ES-I3 (cell line): ENCODE measurements at regions not wholly inside any gene's neighbourhood (a gene's known extent, or its start where the extent isn't known, plus 50 kb on each side); places are given as distances from the start of the nearest gene placed in this dataset.

Experiments
- H3K36me3 ChIP-seq: 2 replicates; pipeline ENCODE4 v1.6.1; 2013; ENCODE audit warnings: mild to moderate bottlenecking, low read length, control low read depth, moderate library complexity; ENCODE audit not compliant: insufficient read depth
- H3K4me1 ChIP-seq: 2 replicates; pipeline ENCODE4 v1.6.1; 2013; ENCODE audit warnings: mild to moderate bottlenecking, control low read depth, low read length; ENCODE audit not compliant: insufficient read depth
- H3K9ac ChIP-seq: 2 replicates; pipeline ENCODE4 v1.6.1; 2013; ENCODE audit warnings: low read depth, mild to moderate bottlenecking, low read length, moderate library complexity
- H3K9me3 ChIP-seq: 2 replicates; pipeline ENCODE4 v1.6.1; 2013; ENCODE audit warnings: mild to moderate bottlenecking, low read length, moderate library complexity; ENCODE audit not compliant: control insufficient read depth, insufficient read depth

GRCh38 chr3:56880720-56881575 is 79.2 kb upstream of the ARHGEF3 start:
- peaks cover 20% of the 10 kb centered on the region for H3K4me1 ChIP-seq
- H3K36me3 ChIP-seq, result peaks cover 3% of the 10 kb centered on the region; the same call in 1 of the 2 replicates
- H3K9ac ChIP-seq, result no peak overlapping the region
- H3K9me3 ChIP-seq, result no peaks in the 10 kb centered on the region

DNA sequence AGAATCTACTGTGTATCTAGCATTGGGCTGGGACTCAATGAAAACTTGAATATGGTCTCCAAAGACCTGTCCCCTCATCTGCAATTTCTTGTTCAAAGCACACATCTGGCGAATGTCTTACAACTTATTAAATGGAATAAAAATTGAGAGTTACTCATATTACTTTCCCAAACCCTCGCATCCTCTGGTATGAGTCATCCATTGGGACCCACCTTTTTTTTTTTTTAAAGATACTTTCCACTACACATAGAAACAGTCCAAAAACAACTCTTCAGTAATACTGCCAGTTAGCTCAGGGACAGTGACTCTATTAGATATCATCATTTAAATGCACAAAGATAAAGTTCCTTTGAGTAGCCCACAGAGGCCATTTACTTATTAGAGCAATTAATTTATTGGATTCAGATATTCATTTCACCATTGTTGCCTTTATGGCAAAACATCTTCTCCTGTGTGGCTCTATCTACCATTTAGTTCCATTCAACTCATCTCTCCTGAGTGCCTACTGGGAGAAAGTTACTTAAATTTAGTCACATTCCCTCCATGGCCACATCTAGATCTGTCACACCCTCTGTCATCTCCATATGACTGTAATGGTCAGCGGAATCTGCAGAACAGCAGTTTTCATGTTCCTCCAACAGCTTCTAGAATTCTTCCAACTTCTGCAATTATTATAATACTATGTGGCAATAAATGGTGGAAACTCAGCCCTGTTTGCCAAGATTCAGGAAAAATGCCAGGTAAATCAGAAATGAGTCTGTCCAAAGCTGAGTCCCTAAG is 77.9 kb upstream of the ARHGEF3 start:
- peaks cover 20% of the 10 kb centered on the region for H3K4me1 ChIP-seq
- peaks cover 3% of the 10 kb centered on the region; the same call in 1 of the 2 replicates for H3K36me3 ChIP-seq
- H3K9me3 ChIP-seq, result no peaks in the 10 kb centered on the region
- no peak overlapping the region for H3K9ac ChIP-seq

GRCh38 chr3:56878074-56878473 is 76.3 kb upstream of the ARHGEF3 start:
- H3K9ac ChIP-seq, result no peak overlapping the region
- no peaks in the 10 kb centered on the region for H3K36me3 ChIP-seq
- H3K9me3 ChIP-seq, result no peaks in the 10 kb centered on the region
- H3K4me1 ChIP-seq, result peaks cover 20% of the 10 kb centered on the region

GRCh38 chr3:56876916-56877315 is 75.2 kb upstream of the ARHGEF3 start:
- H3K36me3 ChIP-seq, result no peaks in the 10 kb centered on the region
- H3K9me3 ChIP-seq, result no peaks in the 10 kb centered on the region
- peaks cover 20% of the 10 kb centered on the region for H3K4me1 ChIP-seq
- H3K9ac ChIP-seq, result no peak overlapping the region

DNA sequence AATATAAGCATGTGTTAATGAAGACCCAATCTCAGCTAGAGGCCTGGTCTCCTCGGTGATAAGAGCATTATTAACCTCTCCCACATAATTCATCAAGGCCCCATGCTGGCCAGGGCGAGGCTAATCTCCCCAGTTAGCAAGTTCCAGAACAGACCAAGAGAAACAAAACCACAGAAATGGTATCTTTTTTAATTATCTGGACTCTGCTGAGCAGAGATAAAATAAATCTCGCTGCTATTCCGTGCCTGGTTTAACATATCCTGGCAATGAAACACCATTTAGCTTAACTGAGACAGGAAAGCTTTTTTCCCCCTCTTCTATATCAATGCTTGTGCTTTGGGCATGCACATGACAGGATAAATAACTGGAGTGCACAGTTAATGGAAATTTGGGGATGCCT is 72.5 kb upstream of the ARHGEF3 start:
- Histone ChIP-seq H3K36me3 (no peaks in the 10 kb centered on the region), H3K4me1 (peaks cover 20% of the 10 kb centered on the region), H3K9me3 (no peaks in the 10 kb centered on the region), H3K9ac (no peak overlapping the region)

DNA sequence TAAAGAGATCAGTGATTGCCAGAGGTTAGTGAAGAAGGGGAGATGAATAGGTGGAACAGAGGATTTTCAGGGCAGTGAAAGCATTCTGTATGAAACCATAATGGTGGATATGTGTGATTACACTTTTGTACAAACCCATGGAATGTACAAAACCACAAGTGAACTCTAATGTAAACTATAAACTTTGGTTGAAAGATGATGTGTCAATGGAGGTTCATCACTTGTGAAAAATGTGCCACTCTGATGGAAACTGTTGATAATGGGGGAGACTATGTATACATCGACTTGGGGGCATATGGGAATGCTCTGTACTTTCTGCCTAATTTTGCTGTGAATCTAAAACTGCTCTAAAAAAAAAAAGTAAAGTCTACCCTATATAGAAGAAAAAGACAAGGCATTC is 68.7 kb upstream of the ARHGEF3 start:
- H3K9ac ChIP-seq, result no peak overlapping the region
- no peaks in the 10 kb centered on the region for H3K9me3 ChIP-seq
- H3K4me1 ChIP-seq, result no peaks in the 10 kb centered on the region
- no peaks in the 10 kb centered on the region for H3K36me3 ChIP-seq

DNA sequence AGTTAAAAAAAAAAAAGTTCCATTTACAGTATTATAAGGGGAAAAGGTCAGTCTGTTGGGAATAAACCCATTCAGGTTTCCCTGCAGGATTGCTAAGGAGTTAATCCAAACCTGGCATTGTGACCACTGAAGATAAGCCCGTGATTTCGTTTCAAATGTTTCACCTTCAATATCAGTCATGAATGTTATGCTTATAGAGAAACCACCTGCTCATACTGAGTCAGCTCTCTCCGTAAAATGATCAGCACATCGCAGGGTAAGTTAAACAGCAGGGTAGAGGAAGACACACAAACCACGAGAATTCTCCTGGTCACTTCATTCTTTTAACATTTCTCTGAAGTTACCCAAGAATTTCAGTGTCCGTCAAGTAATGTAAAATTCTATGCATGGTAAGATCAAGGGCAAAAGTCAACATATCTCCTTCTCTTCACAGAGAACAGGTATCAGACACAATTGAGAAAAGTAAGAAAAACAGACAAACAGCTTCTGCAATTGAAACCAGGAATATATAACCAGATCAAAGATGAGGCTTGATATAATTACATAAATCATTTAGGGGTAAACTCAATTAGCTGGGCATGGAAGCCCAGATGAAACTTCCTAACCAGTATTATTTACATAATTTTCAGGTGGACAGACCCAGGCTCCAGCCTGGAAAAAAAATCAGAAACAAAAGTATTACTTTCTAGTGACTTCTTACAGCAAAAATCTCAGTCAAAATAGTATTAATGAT is 67.6 kb upstream of the ARHGEF3 start:
- Histone ChIP-seq H3K9me3 (no peaks in the 10 kb centered on the region), H3K4me1 (no peaks in the 10 kb centered on the region), H3K36me3 (no peaks in the 10 kb centered on the region), H3K9ac (no peak overlapping the region)

- Histone ChIP-seq H3K4me1 (no peaks in the 10 kb centered on the region), H3K9ac (no peak overlapping the region), H3K36me3 (no peaks in the 10 kb centered on the region), H3K9me3 (no peaks in the 10 kb centered on the region)
Observed at GRCh38 chr3:56868706-56869105, 67.0 kb upstream of the ARHGEF3 start.

- no peak overlapping the region for H3K9ac ChIP-seq
- H3K9me3 ChIP-seq, result no peaks in the 10 kb centered on the region
- no peaks in the 10 kb centered on the region for H3K4me1 ChIP-seq
- no peaks in the 10 kb centered on the region for H3K36me3 ChIP-seq
Observed at GRCh38 chr3:56867671-56868070, 65.9 kb upstream of the ARHGEF3 start.

DNA sequence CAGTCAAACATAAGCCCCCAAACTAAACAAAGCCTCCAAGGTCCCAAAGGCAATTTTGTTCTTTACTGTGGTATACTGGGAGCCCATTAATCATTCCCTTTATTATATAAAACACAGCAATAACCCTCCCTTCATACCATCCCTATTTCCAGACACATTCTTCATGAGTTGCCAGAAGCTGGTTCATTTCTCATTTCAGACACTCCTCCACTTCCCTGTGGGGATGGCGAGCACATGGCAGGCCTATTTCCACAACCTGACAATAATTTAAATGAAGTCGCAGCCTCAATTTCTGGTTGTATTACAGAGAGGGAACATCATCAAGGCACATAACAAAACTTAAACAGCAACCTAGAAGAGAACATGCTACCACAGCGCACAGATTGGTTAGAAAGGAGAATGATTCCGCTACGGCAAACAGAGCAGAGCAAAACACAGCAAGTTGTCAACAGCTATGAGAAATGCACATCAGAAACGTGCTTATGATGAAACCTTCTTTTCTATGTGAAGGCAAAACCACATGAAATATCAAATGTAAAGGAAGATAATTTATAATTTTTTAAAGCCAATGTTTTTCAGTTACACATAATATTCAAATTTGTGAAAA is 63.3 kb upstream of the ARHGEF3 start:
- H3K4me1 ChIP-seq, result peaks cover 6% of the 10 kb centered on the region; the same call in 1 of the 2 replicates
- H3K36me3 ChIP-seq, result no peaks in the 10 kb centered on the region
- H3K9me3 ChIP-seq, result no peaks in the 10 kb centered on the region
- H3K9ac ChIP-seq, result no peak overlapping the region

- H3K9ac ChIP-seq, result no peak overlapping the region
Observed at GRCh38 chr3:56864090-56864489, 62.3 kb upstream of the ARHGEF3 start.

DNA sequence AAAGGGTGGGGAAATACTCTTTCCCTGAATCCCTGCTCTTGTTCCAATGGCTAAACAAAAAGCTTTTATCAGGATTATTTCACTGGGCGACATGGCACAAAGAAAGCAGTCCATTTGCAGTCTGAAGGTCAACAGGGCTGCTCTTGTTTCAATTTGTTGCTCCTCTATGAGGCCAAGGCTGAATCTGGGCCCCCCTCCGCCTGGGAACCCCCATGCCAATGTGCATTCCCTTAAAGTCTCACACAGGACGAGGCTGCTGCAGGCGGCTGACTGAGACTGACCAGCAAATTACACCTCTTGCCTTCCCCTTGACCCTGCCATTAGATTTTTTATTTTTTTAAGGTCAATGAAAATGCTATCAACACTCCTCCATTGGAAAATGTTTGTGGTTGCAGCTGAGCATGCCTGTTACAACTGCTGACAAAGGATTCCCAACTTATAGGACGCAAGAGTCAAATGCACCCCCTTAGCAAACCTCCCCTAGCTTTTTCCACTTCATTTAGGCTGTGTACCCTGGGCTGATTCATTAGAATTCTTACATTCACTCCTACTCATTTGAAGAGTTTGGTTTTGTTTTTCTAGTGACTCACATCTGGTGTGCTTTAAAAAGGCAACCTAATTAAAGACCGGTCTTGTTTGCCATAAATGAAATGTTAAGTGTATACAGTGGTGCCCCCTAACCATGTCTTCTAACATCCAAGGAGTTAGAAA is 60.8 kb upstream of the ARHGEF3 start:
- Histone ChIP-seq H3K9me3 (no peaks in the 10 kb centered on the region), H3K9ac (no peak overlapping the region), H3K36me3 (no peaks in the 10 kb centered on the region), H3K4me1 (peaks cover 6% of the 10 kb centered on the region; the same call in 1 of the 2 replicates)

More at GRCh38 chr3:56864090-56864489, 62.3 kb upstream of the ARHGEF3 start:
- H3K9me3 ChIP-seq, result no peaks in the 10 kb centered on the region
- H3K36me3 ChIP-seq, result no peaks in the 10 kb centered on the region
- peaks cover 6% of the 10 kb centered on the region; the same call in 1 of the 2 replicates for H3K4me1 ChIP-seq

- Histone ChIP-seq H3K9me3 (no peaks in the 10 kb centered on the region), H3K4me1 (peaks cover 6% of the 10 kb centered on the region; the same call in 1 of the 2 replicates)
Observed at GRCh38 chr3:56861511-56861910, 59.8 kb upstream of the ARHGEF3 start.

More at GRCh38 chr3:56861511-56861910, 59.8 kb upstream of the ARHGEF3 start:
- H3K36me3 ChIP-seq, result no peaks in the 10 kb centered on the region
- H3K9ac ChIP-seq, result no peak overlapping the region
